ENCODE measurements at regions not wholly inside any gene's neighbourhood (a gene's known extent, or its start where the extent isn't known, plus 50 kb on each side); places are given as distances from the start of the nearest gene placed in this dataset.

GRCh38 chr9:82320566-82320965 is 332.0 kb downstream of the SPATA31D1 start:
- DNase-seq (ENCODE audit: low spot score), result no peak

DNA sequence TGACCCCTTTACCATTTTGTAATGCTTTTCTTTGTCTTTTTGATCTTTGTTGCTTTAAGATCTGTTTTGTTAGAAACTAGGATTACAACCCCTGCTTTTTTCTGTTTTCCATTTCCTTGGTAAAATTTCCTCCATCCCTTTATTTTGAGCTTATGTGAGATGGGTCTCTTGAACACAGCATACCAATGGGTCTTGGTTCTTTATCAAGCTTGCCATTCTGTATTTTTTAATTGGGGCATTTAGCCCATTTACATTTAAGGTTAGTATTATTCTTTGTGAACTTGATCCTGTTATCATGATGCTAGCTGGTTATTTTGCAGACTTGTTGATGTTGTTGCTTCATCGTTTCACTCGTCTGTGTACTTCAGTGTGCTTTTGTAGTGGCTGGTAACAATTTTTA is 337.3 kb downstream of the SPATA31D1 start:
- no peak for DNase-seq (ENCODE audit: low spot score)

DNA sequence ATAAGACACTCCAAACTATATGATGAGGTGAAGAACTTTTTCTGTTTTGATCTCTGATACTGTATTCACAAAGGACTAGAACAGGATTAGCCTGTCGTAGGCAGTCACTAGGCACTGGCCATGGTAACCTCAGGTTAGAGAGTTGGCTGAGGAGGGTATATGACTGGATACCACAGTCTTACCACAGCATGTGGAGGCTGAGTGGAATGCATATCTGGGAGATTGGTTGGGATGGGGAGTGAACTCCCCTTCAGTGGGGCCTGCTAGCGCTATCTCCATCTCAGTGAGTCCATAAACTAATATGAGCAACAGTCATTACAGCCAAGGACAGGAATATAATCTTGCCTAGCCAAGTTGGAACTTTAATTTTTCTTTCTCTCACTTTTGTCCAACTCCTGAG is 339.1 kb downstream of the SPATA31D1 start:
- DNase-seq (ENCODE audit: low spot score), result no peak

DNA sequence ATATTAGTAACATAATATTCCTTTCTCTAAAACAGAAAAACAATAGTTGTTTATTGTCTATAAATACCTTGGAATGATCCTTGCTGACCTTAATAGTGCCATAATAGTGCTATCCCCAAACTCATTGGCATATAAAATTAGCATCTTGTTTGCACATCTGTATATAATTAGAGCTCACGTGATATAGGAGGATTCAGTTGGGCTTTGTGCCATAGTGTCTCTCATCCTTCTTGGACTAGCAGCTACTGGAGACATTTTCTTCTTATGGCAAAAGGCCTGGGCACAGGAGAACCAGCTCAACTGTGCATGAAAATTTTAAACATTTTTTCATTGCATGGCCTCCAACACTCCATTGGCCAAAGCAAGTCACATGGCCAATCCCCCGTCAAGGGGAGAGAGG is 342.5 kb downstream of the SPATA31D1 start:
- no peak for DNase-seq (ENCODE audit: low spot score)

DNA sequence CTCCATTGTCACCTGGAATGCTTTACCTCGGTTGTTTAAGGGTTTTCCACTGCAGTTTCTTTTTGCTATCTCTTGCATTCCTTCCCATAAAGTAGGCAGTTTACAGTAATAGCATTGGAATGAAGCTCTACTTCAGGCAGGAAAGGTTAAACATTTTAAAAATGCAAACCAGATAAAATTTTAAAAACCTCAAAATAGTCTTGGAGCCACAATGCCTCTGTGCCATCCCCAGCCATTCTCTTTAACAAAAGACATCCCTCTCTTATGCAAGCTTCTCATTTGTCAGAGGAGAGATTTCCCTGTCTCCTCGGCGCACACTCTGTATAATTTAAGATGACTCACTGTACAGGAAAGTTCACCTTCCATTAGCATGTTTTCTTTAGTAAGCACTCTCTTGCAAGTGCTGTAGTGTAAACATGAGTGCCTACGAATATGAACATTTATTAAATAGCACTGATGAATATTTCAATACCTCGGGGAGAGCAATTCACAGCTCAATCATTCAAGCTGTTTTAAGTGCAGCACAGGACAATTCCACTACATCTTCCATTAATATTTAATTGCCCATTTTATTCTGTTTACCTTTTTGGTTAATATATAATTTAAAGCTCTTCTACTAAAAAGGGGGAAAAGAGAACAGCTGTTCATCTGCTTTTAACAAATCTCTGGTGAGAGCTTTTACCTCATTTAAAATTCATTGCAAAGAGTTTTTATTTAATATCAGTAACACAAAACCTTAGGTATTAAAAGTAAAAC is 343.6 kb downstream of the SPATA31D1 start:
- DNase-seq (ENCODE audit: low spot score), result no peak

DNA sequence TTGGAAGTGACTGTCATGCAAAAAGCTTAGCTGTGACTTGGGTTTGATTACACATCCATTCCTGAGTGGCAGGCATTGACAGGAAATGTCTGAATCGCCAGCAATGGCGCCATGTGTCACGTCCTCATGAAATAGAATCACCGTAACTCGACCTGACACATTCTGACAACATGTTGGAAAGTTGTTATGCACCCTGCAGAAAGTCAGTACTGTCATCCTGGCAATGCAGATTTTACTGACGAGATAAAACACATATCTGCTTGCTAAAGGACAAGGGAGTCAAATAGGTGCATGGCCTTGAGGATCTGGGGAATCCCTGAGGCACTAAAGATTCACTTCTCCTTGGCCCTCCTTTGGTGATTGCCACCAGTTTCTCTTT is 344.2 kb downstream of the SPATA31D1 start:
- DNase-seq (ENCODE audit: low spot score), result no peak

DNA sequence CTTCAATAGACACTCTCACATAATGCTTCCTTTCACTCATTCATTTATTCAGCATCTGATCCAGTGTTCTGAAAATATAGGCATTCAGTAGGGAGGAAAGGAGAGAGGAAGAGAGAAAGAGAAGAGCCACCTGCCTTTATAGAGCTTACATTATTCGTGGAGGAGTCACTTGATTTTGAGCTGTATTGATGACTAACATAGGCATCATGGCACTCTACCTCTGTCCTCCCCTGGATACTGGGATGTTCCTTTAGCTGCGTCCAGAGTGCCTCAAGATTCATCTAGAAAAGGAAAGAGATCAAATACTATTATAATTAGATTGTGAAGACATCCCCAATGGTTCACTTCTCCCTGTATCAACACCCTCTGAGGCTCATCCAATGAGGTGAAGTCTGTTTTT is 345.1 kb downstream of the SPATA31D1 start:
- no peak for DNase-seq (ENCODE audit: low spot score)

DNA sequence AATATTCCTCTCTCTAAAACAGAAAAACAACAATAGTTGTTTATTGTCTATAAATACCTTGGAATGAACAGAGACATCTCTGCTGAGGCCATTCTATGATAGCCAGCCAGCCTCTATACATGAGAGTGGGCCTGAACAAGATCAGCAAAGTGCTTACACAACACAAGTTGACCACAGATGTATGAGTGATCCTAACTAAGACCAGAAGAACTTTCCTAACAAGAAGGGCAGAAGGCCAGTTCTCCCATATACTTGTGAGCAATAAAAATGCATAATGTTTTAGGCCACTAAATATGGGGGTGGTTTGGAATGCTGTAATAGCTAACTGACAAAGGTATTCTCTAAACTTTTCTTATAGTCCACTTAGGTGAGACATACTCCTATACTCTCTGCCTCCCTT is 345.7 kb downstream of the SPATA31D1 start:
- no peak for DNase-seq (ENCODE audit: low spot score)

- DNase-seq (ENCODE audit: low spot score), result no peak
These were observed 348.8 kb downstream of the SPATA31D1 start for GRCh38 chr9:82337351-82337750.

DNA sequence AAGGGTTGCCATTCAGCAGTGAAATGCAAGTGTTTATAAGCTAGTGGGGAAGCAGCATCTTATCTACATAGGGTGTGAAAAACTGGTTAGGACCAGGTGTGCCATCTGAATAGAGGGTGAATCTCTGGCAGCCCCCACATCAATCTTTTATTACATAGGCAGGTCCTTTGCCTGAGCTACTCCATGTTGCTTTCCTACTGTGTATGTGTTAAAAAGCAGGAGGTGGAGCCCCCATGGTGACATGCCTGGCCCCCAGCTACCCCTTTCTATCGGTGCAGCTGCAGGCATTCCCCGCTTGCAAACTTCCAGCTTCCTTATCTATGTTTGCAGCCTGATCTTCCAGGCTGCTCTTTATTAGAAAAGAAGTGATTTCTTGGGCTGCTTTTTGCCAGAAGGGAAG is 353.5 kb downstream of the SPATA31D1 start:
- no peak for DNase-seq (ENCODE audit: low spot score)

GRCh38 chr9:82346040-82346439 is 357.5 kb downstream of the SPATA31D1 start:
- no peak for DNase-seq (ENCODE audit: low spot score)

GRCh38 chr9:82353631-82354278 is 365.2 kb downstream of the SPATA31D1 start:
- no peak for DNase-seq (ENCODE audit: low spot score)

- no peak for DNase-seq (ENCODE audit: low spot score)
These were observed 365.7 kb downstream of the SPATA31D1 start for GRCh38 chr9:82354279-82354659.

- DNase-seq (ENCODE audit: low spot score), result no peak
These were observed 367.6 kb downstream of the SPATA31D1 start for GRCh38 chr9:82356131-82356530.

GRCh38 chr9:82356871-82357270 is 368.3 kb downstream of the SPATA31D1 start:
- DNase-seq (ENCODE audit: low spot score), result no peak

GRCh38 chr9:82363198-82363597 is 374.6 kb downstream of the SPATA31D1 start:
- DNase-seq (ENCODE audit: low spot score), result no peak

DNA sequence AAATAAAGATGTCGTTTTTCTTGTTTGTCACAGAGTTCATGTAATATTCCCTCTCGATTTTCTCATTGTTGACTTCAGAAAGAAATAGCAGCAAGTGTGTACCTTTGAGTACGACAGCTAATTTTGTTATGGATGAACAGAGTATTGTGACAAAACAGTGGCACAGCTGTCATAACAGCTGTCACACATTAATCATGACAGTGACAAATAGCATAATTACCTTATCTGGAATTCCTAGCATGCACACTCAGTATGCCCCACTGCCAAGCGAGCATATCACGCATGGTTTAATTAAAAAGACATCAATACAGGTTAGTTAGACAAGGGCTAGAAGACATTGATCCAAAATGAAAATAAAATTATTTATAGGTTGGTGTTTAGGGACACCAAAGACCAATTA is 375.1 kb downstream of the SPATA31D1 start:
- no peak for DNase-seq (ENCODE audit: low spot score)

- no peak for DNase-seq (ENCODE audit: low spot score)
These were observed 378.4 kb downstream of the SPATA31D1 start for GRCh38 chr9:82367016-82367415.

DNA sequence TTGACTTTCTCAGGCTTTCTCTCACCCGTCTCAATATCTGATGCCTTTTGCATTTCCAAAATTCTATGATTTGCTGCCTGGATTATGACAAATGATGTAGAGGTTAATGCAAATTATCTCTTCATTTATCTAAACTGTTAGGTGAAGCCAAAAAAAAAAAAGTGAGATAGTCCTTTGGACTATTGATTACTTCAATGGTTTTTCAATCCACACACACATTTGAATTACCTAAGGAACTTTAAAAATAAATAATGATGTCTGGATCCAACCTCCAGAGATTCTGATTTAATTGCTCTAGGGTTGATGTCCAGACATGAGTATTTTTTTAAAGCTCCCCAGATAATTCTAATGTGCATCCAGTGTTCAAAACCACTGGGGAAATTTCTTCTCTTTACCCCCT is 379.4 kb downstream of the SPATA31D1 start:
- DNase-seq (ENCODE audit: low spot score), result no peak

GRCh38 chr9:82369251-82369945 is 380.8 kb downstream of the SPATA31D1 start:
- no peak for DNase-seq (ENCODE audit: low spot score)

- DNase-seq (ENCODE audit: low spot score), result no peak
These were observed 386.5 kb downstream of the SPATA31D1 start for GRCh38 chr9:82375041-82375440.

GRCh38 chr9:82376677-82377232 is 388.2 kb downstream of the SPATA31D1 start:
- DNase-seq (ENCODE audit: low spot score), result no peak

Data from iPS-NIHi11 (cell line).